GM23338 (cell line): ENCODE measurements at regions not wholly inside any gene's neighbourhood (a gene's known extent, or its start where the extent isn't known, plus 50 kb on each side); places are given as distances from the start of the nearest gene placed in this dataset.

Experiments
- ATAC-seq: fragments of 200-7000 bp; cut with Tn5 transposase; 3 replicates; pipeline ENCODE4 v1.9.1; 2020
- DNase-seq: peaks from one replicate; pipeline ENCODE4 v3.0.0-alpha.2; 2015; ENCODE audit warnings: low spot score
- H2AFZ ChIP-seq: fragments of 200-600 bp; sonication (generic); 2 replicates; pipeline ENCODE4 v1.8.0; 2016; ENCODE audit warnings: antibody characterized with exemption, mild to moderate bottlenecking, moderate library complexity
- H3F3A ChIP-seq: fragments of 200-600 bp; sonication (generic); replicated peaks from 2 replicates; pipeline ENCODE4 v1.8.0; 2017; ENCODE audit warnings: antibody characterized with exemption, mixed run types, low read depth
- H3K27ac ChIP-seq: fragments of 200-600 bp; sonication (generic); 2 replicates; pipeline ENCODE4 v1.6.1; 2016; ENCODE audit warnings: low read depth
- H3K27me3 ChIP-seq: fragments of 200-600 bp; sonication (generic); 2 replicates; pipeline ENCODE4 v1.8.0; 2016; ENCODE audit warnings: mild to moderate bottlenecking, mixed run types, moderate library complexity; ENCODE audit not compliant: insufficient read depth
- H3K36me3 ChIP-seq: fragments of 200-600 bp; sonication (generic); 2 replicates; pipeline ENCODE4 v1.8.0; 2016; ENCODE audit warnings: mild to moderate bottlenecking; ENCODE audit not compliant: insufficient read depth
- H3K4me1 ChIP-seq: fragments of 200-600 bp; sonication (generic); 2 replicates; pipeline ENCODE4 v1.8.0; 2016; ENCODE audit warnings: mild to moderate bottlenecking, moderate library complexity; ENCODE audit not compliant: insufficient read depth
- H3K4me2 ChIP-seq: fragments of 200-600 bp; sonication (generic); 2 replicates; pipeline ENCODE4 v1.7.1; 2017; ENCODE audit warnings: mixed run types
- H3K4me3 ChIP-seq: fragments of 200-600 bp; sonication (generic); 2 replicates; pipeline ENCODE4 v1.6.1; 2016; ENCODE audit warnings: mixed run types
- H3K79me2 ChIP-seq: fragments of 200-600 bp; sonication (generic); replicated peaks from 2 replicates; pipeline ENCODE4 v1.8.0; 2017; ENCODE audit warnings: mild to moderate bottlenecking; ENCODE audit not compliant: insufficient read depth
- H3K9me2 ChIP-seq: fragments of 200-600 bp; sonication (generic); 2 replicates; pipeline ENCODE4 v1.8.0; 2017; ENCODE audit not compliant: insufficient read depth
- H4K20me1 ChIP-seq: fragments of 200-600 bp; sonication (generic); replicated peaks from 2 replicates; pipeline ENCODE4 v1.8.0; 2017; ENCODE audit warnings: mild to moderate bottlenecking; ENCODE audit not compliant: insufficient read depth
- H3K27ac Mint-ChIP-seq: 2 replicates; pipeline ENCODE4 v1.8.0; 2020; ENCODE audit warnings: inconsistent platforms, mild to moderate bottlenecking, moderate library complexity, mixed read lengths
- H3K27me3 Mint-ChIP-seq: 3 replicates; pipeline ENCODE4 v1.8.0; 2022; ENCODE audit warnings: low read depth, mild to moderate bottlenecking, moderate library complexity, mixed read lengths, inconsistent platforms; ENCODE audit not compliant: insufficient read depth, poor library complexity
- H3K36me3 Mint-ChIP-seq: 3 replicates; pipeline ENCODE4 v1.8.0; 2021; ENCODE audit warnings: low read depth, mild to moderate bottlenecking, inconsistent platforms, moderate library complexity, mixed read lengths
- H3K4me1 Mint-ChIP-seq: 3 replicates; pipeline ENCODE4 v1.8.0; 2020; ENCODE audit warnings: mild to moderate bottlenecking, inconsistent platforms, mixed read lengths
- H3K4me3 Mint-ChIP-seq: 3 replicates; pipeline ENCODE4 v1.8.0; 2021; ENCODE audit warnings: moderate library complexity, mild to moderate bottlenecking, inconsistent platforms, mixed read lengths
- H3K9me3 Mint-ChIP-seq: 3 replicates; pipeline ENCODE4 v1.8.0; 2020; ENCODE audit warnings: moderate library complexity, mild to moderate bottlenecking, inconsistent platforms, mixed read lengths
- CREB1 ChIP-seq: fragments of 250-450 bp; sonication (Bioruptor Pico); IDR thresholded peaks from 2 replicates; pipeline ENCODE4 v1.5.0; 2020; ENCODE audit warnings: low read depth, mild to moderate bottlenecking, moderate library complexity
- EZH2phosphoT487 ChIP-seq: fragments of 200-600 bp; sonication (generic); IDR thresholded peaks from one replicate; pipeline ENCODE4 v1.8.1; 2018; ENCODE audit warnings: antibody characterized with exemption; ENCODE audit not compliant: unreplicated experiment
- JUNB ChIP-seq: IDR thresholded peaks from one replicate; pipeline ENCODE4 v1.6.1; 2016; ENCODE audit warnings: antibody characterized with exemption; ENCODE audit not compliant: unreplicated experiment
- NANOG ChIP-seq: IDR thresholded peaks from 2 replicates; pipeline ENCODE4 v1.6.1; 2016; ENCODE audit warnings: antibody characterized with exemption, borderline replicate concordance
- REST ChIP-seq: IDR thresholded peaks from one replicate; pipeline ENCODE4 v1.6.1; 2018; ENCODE audit warnings: antibody characterized with exemption; ENCODE audit not compliant: unreplicated experiment
- TF ChIP-seq, protein P1 (sequence below): fragments of 250-450 bp; sonication (Bioruptor Pico); IDR thresholded peaks from 2 replicates; pipeline ENCODE4 v1.5.0; 2020; ENCODE audit warnings: mild to moderate bottlenecking, moderate library complexity
- TF ChIP-seq, protein P2 (sequence below), 2 experiments: fragments of 200-600 bp in 1 of 2; sonication (generic) in 1 of 2; conservative IDR thresholded peaks; 2 replicates each; pipeline versions ENCODE4 v1.5.1 to v1.6.1; 2016 to 2017; ENCODE audit warnings: antibody characterized with exemption in 2 of 2, low read depth in 2 of 2, mild to moderate bottlenecking in 2 of 2, moderate library complexity in 1 of 2

- no peak overlapping the region for H3K4me3 ChIP-seq
- no peaks in the 10 kb centered on the region; the same call in 1 of the 2 replicates for H3K9me2 ChIP-seq
- H3K36me3 Mint-ChIP-seq, result no peaks in the 10 kb centered on the region
- peaks cover 4% of the 10 kb centered on the region for H3K27me3 Mint-ChIP-seq
- H2AFZ ChIP-seq, result no peak overlapping the region
- no peaks in the 10 kb centered on the region for H3K79me2 ChIP-seq
- H3K27ac Mint-ChIP-seq, result no peak overlapping the region
- no peak overlapping the region for H3K4me3 Mint-ChIP-seq
- TF ChIP-seq NANOG, result no peak
- no peak for TF ChIP-seq REST
- no peak for TF ChIP-seq CREB1 (CRISPR knock-in tag)
- no peak for TF ChIP-seq EZH2phosphoT487
- no peak for TF ChIP-seq JUNB
- TF ChIP-seq, protein P1, sequence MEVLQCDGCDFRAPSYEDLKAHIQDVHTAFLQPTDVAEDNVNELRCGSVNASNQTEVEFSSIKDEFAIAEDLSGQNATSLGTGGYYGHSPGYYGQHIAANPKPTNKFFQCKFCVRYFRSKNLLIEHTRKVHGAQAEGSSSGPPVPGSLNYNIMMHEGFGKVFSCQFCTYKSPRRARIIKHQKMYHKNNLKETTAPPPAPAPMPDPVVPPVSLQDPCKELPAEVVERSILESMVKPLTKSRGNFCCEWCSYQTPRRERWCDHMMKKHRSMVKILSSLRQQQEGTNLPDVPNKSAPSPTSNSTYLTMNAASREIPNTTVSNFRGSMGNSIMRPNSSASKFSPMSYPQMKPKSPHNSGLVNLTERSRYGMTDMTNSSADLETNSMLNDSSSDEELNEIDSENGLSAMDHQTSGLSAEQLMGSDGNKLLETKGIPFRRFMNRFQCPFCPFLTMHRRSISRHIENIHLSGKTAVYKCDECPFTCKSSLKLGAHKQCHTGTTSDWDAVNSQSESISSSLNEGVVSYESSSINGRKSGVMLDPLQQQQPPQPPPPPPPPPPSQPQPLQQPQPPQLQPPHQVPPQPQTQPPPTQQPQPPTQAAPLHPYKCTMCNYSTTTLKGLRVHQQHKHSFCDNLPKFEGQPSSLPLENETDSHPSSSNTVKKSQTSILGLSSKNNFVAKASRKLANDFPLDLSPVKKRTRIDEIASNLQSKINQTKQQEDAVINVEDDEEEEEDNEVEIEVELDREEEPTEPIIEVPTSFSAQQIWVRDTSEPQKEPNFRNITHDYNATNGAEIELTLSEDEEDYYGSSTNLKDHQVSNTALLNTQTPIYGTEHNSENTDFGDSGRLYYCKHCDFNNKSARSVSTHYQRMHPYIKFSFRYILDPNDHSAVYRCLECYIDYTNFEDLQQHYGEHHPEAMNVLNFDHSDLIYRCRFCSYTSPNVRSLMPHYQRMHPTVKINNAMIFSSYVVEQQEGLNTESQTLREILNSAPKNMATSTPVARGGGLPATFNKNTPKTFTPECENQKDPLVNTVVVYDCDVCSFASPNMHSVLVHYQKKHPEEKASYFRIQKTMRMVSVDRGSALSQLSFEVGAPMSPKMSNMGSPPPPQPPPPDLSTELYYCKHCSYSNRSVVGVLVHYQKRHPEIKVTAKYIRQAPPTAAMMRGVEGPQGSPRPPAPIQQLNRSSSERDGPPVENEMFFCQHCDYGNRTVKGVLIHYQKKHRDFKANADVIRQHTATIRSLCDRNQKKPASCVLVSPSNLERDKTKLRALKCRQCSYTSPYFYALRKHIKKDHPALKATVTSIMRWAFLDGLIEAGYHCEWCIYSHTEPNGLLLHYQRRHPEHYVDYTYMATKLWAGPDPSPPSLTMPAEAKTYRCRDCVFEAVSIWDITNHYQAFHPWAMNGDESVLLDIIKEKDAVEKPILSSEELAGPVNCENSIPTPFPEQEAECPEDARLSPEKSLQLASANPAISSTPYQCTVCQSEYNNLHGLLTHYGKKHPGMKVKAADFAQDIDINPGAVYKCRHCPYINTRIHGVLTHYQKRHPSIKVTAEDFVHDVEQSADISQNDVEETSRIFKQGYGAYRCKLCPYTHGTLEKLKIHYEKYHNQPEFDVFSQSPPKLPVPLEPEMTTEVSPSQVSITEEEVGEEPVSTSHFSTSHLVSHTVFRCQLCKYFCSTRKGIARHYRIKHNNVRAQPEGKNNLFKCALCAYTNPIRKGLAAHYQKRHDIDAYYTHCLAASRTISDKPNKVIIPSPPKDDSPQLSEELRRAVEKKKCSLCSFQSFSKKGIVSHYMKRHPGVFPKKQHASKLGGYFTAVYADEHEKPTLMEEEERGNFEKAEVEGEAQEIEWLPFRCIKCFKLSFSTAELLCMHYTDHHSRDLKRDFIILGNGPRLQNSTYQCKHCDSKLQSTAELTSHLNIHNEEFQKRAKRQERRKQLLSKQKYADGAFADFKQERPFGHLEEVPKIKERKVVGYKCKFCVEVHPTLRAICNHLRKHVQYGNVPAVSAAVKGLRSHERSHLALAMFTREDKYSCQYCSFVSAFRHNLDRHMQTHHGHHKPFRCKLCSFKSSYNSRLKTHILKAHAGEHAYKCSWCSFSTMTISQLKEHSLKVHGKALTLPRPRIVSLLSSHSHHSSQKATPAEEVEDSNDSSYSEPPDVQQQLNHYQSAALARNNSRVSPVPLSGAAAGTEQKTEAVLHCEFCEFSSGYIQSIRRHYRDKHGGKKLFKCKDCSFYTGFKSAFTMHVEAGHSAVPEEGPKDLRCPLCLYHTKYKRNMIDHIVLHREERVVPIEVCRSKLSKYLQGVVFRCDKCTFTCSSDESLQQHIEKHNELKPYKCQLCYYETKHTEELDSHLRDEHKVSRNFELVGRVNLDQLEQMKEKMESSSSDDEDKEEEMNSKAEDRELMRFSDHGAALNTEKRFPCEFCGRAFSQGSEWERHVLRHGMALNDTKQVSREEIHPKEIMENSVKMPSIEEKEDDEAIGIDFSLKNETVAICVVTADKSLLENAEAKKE (CRISPR knock-in tag), result no peak
- TF ChIP-seq, protein P2, sequence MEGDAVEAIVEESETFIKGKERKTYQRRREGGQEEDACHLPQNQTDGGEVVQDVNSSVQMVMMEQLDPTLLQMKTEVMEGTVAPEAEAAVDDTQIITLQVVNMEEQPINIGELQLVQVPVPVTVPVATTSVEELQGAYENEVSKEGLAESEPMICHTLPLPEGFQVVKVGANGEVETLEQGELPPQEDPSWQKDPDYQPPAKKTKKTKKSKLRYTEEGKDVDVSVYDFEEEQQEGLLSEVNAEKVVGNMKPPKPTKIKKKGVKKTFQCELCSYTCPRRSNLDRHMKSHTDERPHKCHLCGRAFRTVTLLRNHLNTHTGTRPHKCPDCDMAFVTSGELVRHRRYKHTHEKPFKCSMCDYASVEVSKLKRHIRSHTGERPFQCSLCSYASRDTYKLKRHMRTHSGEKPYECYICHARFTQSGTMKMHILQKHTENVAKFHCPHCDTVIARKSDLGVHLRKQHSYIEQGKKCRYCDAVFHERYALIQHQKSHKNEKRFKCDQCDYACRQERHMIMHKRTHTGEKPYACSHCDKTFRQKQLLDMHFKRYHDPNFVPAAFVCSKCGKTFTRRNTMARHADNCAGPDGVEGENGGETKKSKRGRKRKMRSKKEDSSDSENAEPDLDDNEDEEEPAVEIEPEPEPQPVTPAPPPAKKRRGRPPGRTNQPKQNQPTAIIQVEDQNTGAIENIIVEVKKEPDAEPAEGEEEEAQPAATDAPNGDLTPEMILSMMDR (conservative IDR thresholded peaks at IDR 0.05; ENCODE audit: low read depth in 2 of 2), result no peak
- no peak for ATAC-seq
- no peak overlapping the region for H3K27ac ChIP-seq
- H3F3A ChIP-seq, result no peaks in the 10 kb centered on the region
- DNase-seq, result peak; percentile 19
- no peaks in the 10 kb centered on the region for H4K20me1 ChIP-seq
- no peak overlapping the region for H3K4me2 ChIP-seq
- H3K27me3 ChIP-seq, result no peaks in the 10 kb centered on the region
- H3K9me3 Mint-ChIP-seq, result no peaks in the 10 kb centered on the region
- H3K4me1 ChIP-seq, result peaks cover 17% of the 10 kb centered on the region
- peaks cover 33% of the 10 kb centered on the region for H3K4me1 Mint-ChIP-seq
- H3K36me3 ChIP-seq, result no peaks in the 10 kb centered on the region
Measured at GRCh38 chr20:20894753-20895152, 182.3 kb upstream of the RALGAPA2 start.
